Loucy (cell line): ENCODE measurements at regions not wholly inside any gene's neighbourhood (a gene's known extent, or its start where the extent isn't known, plus 50 kb on each side); places are given as distances from the start of the nearest gene placed in this dataset.

Experiments used
- H2AFZ ChIP-seq: fragments of 200-600 bp; sonication (generic); 2 replicates; pipeline ENCODE4 v1.6.0; 2016; ENCODE audit warnings: antibody characterized with exemption, mild to moderate bottlenecking, low read length, moderate library complexity
- H3F3A ChIP-seq: fragments of 200-600 bp; 2 replicates; pipeline ENCODE4 v1.6.0; 2016; ENCODE audit warnings: antibody characterized with exemption, low read depth, mild to moderate bottlenecking
- H3K27me3 ChIP-seq: fragments of 200-600 bp; sonication (generic); 2 replicates; pipeline ENCODE4 v1.6.1; 2014; ENCODE audit warnings: low read length, mild to moderate bottlenecking; ENCODE audit not compliant: insufficient read depth, poor library complexity, severe bottlenecking
- H3K36me3 ChIP-seq: fragments of 200-600 bp; sonication (generic); 2 replicates; pipeline ENCODE4 v1.6.1; 2016; ENCODE audit warnings: low read length; ENCODE audit not compliant: insufficient read depth
- H3K4me1 ChIP-seq: fragments of 200-600 bp; sonication (generic); 2 replicates; pipeline ENCODE4 v1.5.1; 2014; ENCODE audit warnings: low read length, mild to moderate bottlenecking; ENCODE audit not compliant: insufficient read depth, poor library complexity, severe bottlenecking
- H3K4me2 ChIP-seq: fragments of 200-600 bp; sonication (generic); 2 replicates; pipeline ENCODE4 v1.6.0; 2014; ENCODE audit warnings: antibody characterized with exemption, low read length, low read depth, mild to moderate bottlenecking; ENCODE audit not compliant: poor library complexity, severe bottlenecking
- H3K4me3 ChIP-seq: fragments of 200-600 bp; sonication (generic); 2 replicates; pipeline ENCODE4 v1.5.1; 2014; ENCODE audit warnings: low read length, mild to moderate bottlenecking, mixed read lengths; ENCODE audit not compliant: poor library complexity, severe bottlenecking
- H3K79me2 ChIP-seq: fragments of 200-600 bp; sonication (generic); 2 replicates; pipeline ENCODE4 v1.6.1; 2014; ENCODE audit warnings: low read length; ENCODE audit not compliant: insufficient read depth
- H3K9ac ChIP-seq: fragments of 200-600 bp; sonication (generic); 2 replicates; pipeline ENCODE4 v1.6.0; 2014; ENCODE audit warnings: mild to moderate bottlenecking, low read depth, low read length, moderate library complexity; ENCODE audit not compliant: poor library complexity, severe bottlenecking
- H3K9me2 ChIP-seq: fragments of 200-600 bp; sonication (generic); replicated peaks from 2 replicates; pipeline ENCODE4 v1.6.1; 2016; ENCODE audit warnings: low read depth, low read length, mixed read lengths
- H3K9me3 ChIP-seq: fragments of 200-600 bp; sonication (generic); 2 replicates; pipeline ENCODE4 v1.6.1; 2014; ENCODE audit warnings: mild to moderate bottlenecking, antibody characterized with exemption, low read length, low read depth; ENCODE audit not compliant: insufficient read depth
- H4K20me1 ChIP-seq: fragments of 200-600 bp; sonication (generic); 2 replicates; pipeline ENCODE4 v1.6.0; 2014; ENCODE audit warnings: antibody characterized with exemption, low read length, mild to moderate bottlenecking; ENCODE audit not compliant: insufficient read depth, poor library complexity, severe bottlenecking
- EZH2phosphoT487 ChIP-seq: fragments of 200-600 bp; IDR thresholded peaks from 2 replicates; pipeline ENCODE4 v1.6.1; 2018; ENCODE audit warnings: antibody characterized with exemption, mild to moderate bottlenecking, moderate library complexity, borderline replicate concordance
- TF ChIP-seq, protein P1 (sequence below): fragments of 200-600 bp; sonication (generic); conservative IDR thresholded peaks from 2 replicates; pipeline ENCODE4 v1.5.1; 2014; ENCODE audit warnings: mild to moderate bottlenecking, antibody characterized with exemption, low read length

DNA sequence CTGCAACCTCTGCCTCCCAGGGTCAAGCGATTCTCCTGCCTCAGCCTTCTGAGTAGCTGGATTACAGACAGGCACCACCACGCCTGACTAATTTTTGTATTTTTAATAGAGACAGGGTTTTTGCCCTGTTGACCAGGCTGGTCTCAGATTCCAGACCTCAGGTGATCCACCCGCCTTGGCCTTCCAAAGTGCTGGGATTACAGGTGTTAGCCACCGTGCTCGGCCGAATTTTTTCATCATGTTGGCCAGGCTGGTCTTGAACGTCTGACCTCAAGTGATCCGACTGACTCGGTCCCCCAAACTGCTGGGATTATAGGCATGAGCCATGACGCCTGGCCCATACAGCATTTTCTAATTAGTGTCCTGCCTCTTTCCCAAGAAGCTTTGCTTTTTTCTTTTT is 52.7 kb upstream of the ADORA2B start:
- no peak for TF ChIP-seq EZH2phosphoT487
- TF ChIP-seq, protein P1, sequence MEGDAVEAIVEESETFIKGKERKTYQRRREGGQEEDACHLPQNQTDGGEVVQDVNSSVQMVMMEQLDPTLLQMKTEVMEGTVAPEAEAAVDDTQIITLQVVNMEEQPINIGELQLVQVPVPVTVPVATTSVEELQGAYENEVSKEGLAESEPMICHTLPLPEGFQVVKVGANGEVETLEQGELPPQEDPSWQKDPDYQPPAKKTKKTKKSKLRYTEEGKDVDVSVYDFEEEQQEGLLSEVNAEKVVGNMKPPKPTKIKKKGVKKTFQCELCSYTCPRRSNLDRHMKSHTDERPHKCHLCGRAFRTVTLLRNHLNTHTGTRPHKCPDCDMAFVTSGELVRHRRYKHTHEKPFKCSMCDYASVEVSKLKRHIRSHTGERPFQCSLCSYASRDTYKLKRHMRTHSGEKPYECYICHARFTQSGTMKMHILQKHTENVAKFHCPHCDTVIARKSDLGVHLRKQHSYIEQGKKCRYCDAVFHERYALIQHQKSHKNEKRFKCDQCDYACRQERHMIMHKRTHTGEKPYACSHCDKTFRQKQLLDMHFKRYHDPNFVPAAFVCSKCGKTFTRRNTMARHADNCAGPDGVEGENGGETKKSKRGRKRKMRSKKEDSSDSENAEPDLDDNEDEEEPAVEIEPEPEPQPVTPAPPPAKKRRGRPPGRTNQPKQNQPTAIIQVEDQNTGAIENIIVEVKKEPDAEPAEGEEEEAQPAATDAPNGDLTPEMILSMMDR, result no peak
- H3F3A ChIP-seq, result no peaks in the 10 kb centered on the region
- H3K4me2 ChIP-seq, result no peak overlapping the region

DNA sequence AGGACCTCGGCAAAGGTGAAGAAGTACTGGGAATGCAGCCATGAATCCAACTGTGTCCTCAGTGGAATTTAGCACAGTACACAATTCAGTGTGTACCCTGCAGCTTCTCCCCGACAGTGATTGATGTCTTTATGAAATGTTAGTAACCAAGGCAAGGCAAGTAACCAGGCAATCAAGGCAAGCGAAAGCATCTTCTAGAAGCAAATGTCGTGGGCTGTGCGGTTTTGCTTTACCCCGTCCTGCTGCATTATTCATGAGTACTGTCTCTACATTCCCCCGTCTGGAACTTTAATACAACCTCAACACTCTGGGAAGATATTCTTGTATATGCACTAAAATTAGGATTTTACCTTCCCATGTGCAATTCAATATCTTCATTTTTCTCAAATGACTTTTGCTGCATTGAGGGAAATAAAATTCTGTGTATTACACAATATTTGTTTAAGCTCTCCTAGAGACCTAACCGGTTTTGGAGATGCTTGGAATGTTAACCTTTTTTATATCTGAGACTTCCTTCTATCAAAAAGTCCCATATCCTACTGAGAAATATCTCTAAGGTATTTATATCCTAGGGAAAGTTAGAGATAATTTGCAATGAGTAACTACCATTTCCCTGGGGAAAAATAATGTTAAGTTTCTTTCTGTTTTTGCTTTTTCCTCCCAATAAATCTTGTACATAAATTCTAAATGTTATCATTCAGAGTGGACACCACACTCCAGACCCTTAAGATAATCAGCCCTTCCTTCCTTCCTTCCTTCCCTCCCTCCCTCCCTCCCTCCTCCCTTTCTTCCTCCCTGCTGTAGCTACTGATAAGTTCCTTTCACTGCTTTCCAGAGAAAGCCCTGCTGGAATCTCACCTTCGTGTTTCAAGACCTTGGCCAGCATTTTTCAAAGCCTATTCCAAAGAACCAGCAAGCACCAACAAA is 51.9 kb upstream of the ADORA2B start:
- H3K4me3 ChIP-seq, result no peak overlapping the region

More for the DNA sequence above, 52.7 kb upstream of the ADORA2B start:
- H3K27me3 ChIP-seq, result no peaks in the 10 kb centered on the region
- no peak overlapping the region for H3K9ac ChIP-seq
- H3K79me2 ChIP-seq, result no peaks in the 10 kb centered on the region
- no peaks in the 10 kb centered on the region for H4K20me1 ChIP-seq
- H3K9me2 ChIP-seq, result no peaks in the 10 kb centered on the region
- H3K4me1 ChIP-seq, result peaks cover 3% of the 10 kb centered on the region
- no peak overlapping the region for H2AFZ ChIP-seq
- H3K36me3 ChIP-seq, result no peaks in the 10 kb centered on the region
- H3K9me3 ChIP-seq, result no peaks in the 10 kb centered on the region
- H3K4me3 ChIP-seq, result no peak overlapping the region

DNA sequence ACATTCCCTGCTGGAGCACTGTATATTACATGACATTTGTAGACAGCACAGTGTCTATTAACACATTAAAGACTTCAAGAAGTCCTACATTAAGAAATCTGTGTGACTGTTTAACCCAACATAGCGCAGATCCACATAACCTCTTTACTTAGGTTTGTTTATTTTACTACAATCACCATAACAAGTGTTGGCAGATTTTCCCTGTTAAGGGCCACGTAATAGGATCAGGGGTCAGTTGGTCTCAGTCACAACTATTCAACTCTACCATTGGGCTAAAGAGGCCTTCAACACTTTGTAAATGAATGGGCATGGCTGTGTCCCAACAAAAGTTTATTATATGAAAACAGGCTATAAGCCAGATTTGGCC is 51.3 kb upstream of the ADORA2B start:
- Histone ChIP-seq H3K27me3 (no peaks in the 10 kb centered on the region), H4K20me1 (no peaks in the 10 kb centered on the region), H3K4me3 (no peak overlapping the region), H3K9ac (no peak overlapping the region), H3K9me3 (no peaks in the 10 kb centered on the region), H2AFZ (no peak overlapping the region), H3F3A (no peaks in the 10 kb centered on the region), H3K79me2 (no peaks in the 10 kb centered on the region), H3K36me3 (no peaks in the 10 kb centered on the region), H3K4me2 (no peak overlapping the region), H3K9me2 (no peaks in the 10 kb centered on the region), H3K4me1 (peaks cover 3% of the 10 kb centered on the region)
- no peak for TF ChIP-seq EZH2phosphoT487
- TF ChIP-seq, protein P1, result no peak

More for the DNA sequence above, 51.9 kb upstream of the ADORA2B start:
- no peak overlapping the region for H2AFZ ChIP-seq
- TF ChIP-seq, protein P1, result no peak
- no peak for TF ChIP-seq EZH2phosphoT487
- H3K4me2 ChIP-seq, result no peak overlapping the region
- no peaks in the 10 kb centered on the region for H4K20me1 ChIP-seq
- H3K9me2 ChIP-seq, result no peaks in the 10 kb centered on the region
- H3K9ac ChIP-seq, result no peak overlapping the region
- H3K79me2 ChIP-seq, result no peaks in the 10 kb centered on the region
- H3K4me1 ChIP-seq, result peaks cover 3% of the 10 kb centered on the region
- no peaks in the 10 kb centered on the region for H3K9me3 ChIP-seq
- H3K36me3 ChIP-seq, result no peaks in the 10 kb centered on the region
- H3F3A ChIP-seq, result no peaks in the 10 kb centered on the region
- H3K27me3 ChIP-seq, result no peaks in the 10 kb centered on the region
